IMR-90 (cell line): ENCODE measurements at regions not wholly inside any gene's neighbourhood (a gene's known extent, or its start where the extent isn't known, plus 50 kb on each side); places are given as distances from the start of the nearest gene placed in this dataset.

Experiments used
- ATAC-seq: fragments of 200-7000 bp; cut with Tn5 transposase; 2 replicates; pipeline ENCODE4 v1.9.1; 2020; ENCODE audit warnings: low read depth, mild to moderate bottlenecking, moderate library complexity
- BruUV-seq: library from RNA; stranded (reverse); fragments of 400-500 nt; replicated peaks from 2 replicates; lab custom pipeline; 2021; lab: Mats Ljungman, UMichigan
- CTCF ChIA-PET: fragments of 300-600 bp; formaldehyde crosslinking; extraction: SDS; loops from one replicate; lab custom pipeline; 2021; ENCODE audit warnings: antibody characterized with exemption; lab: Yijun Ruan, JAX
- POLR2A ChIA-PET: fragments of 300-600 bp; sonication (Branson Sonifier 250); formaldehyde crosslinking; loops from one replicate; lab custom pipeline; 2022; ENCODE audit warnings: antibody characterized with exemption; ENCODE audit not compliant: unreplicated experiment; lab: Charles Lee
- DNase-seq: peaks from one replicate; pipeline ENCODE4 v3.0.0; 2013
- H2AFZ ChIP-seq: replicated peaks from 2 replicates; pipeline ENCODE3; 2013; ENCODE audit warnings: low read length, mild to moderate bottlenecking; ENCODE audit not compliant: poor library complexity
- H2AK5ac ChIP-seq: 2 replicates; pipeline ENCODE4 v1.6.1; 2013; ENCODE audit warnings: low read depth, low read length, inconsistent platforms
- H2AK9ac ChIP-seq: replicated peaks from 2 replicates; pipeline ENCODE3; 2013; ENCODE audit warnings: mild to moderate bottlenecking, low read depth, low read length, moderate library complexity; ENCODE audit not compliant: poor library complexity
- H2BK120ac ChIP-seq: 2 replicates; pipeline ENCODE4 v1.6.1; 2013; ENCODE audit warnings: low read depth, low read length, inconsistent platforms
- H2BK15ac ChIP-seq: 3 replicates; pipeline ENCODE4 v1.6.1; 2013; ENCODE audit warnings: low read depth, low read length, inconsistent platforms
- H2BK20ac ChIP-seq: 2 replicates; pipeline ENCODE4 v1.6.1; 2013; ENCODE audit warnings: low read depth, mild to moderate bottlenecking, inconsistent platforms, low read length, moderate library complexity
- H2BK5ac ChIP-seq: 2 replicates; pipeline ENCODE4 v1.6.1; 2013; ENCODE audit warnings: mild to moderate bottlenecking, low read depth, low read length, inconsistent platforms; ENCODE audit not compliant: poor library complexity, severe bottlenecking
- H3K14ac ChIP-seq: replicated peaks from 2 replicates; pipeline ENCODE4 v1.6.1; 2013; ENCODE audit warnings: low read depth, low read length, inconsistent platforms
- H3K18ac ChIP-seq: 2 replicates; pipeline ENCODE4 v1.6.1; 2013; ENCODE audit warnings: low read depth, low read length, control low read depth
- H3K23ac ChIP-seq: 2 replicates; pipeline ENCODE4 v1.6.1; 2013; ENCODE audit warnings: low read depth, low read length, inconsistent platforms
- H3K27ac ChIP-seq: 2 replicates; pipeline ENCODE4 v1.5.1; 2013; ENCODE audit warnings: mild to moderate bottlenecking, control low read depth, low read length; ENCODE audit not compliant: insufficient read depth
- H3K27me3 ChIP-seq: 2 replicates; pipeline ENCODE4 v1.6.1; 2013; ENCODE audit warnings: low read length; ENCODE audit not compliant: control insufficient read depth, insufficient read depth
- H3K36me3 ChIP-seq: 2 replicates; pipeline ENCODE4 v1.6.1; 2013; ENCODE audit warnings: low read length, mixed read lengths; ENCODE audit not compliant: control insufficient read depth, insufficient read depth
- H3K4ac ChIP-seq: 2 replicates; pipeline ENCODE4 v1.6.1; 2013; ENCODE audit warnings: low read depth, low read length, inconsistent platforms
- H3K4me1 ChIP-seq: 2 replicates; pipeline ENCODE4 v1.6.1; 2013; ENCODE audit warnings: low read length, mixed read lengths; ENCODE audit not compliant: control insufficient read depth, insufficient read depth
- H3K4me2 ChIP-seq: 2 replicates; pipeline ENCODE4 v1.6.1; 2013; ENCODE audit warnings: low read depth, mild to moderate bottlenecking, control low read depth, low read length, moderate library complexity
- H3K4me3 ChIP-seq: 2 replicates; pipeline ENCODE4 v1.5.1; 2013; ENCODE audit warnings: low read depth, mild to moderate bottlenecking, control low read depth, low read length, moderate library complexity; ENCODE audit not compliant: insufficient read depth
- H3K56ac ChIP-seq: 2 replicates; pipeline ENCODE4 v1.6.1; 2013; ENCODE audit warnings: low read length, inconsistent platforms; ENCODE audit not compliant: insufficient read depth; ENCODE audit errors: extremely low read depth
- H3K79me1 ChIP-seq, 2 experiments: 2 replicates each; pipeline ENCODE4 v1.6.1; 2013; ENCODE audit warnings: low read length in 2 of 2, inconsistent platforms in 1 of 2, low read depth in 1 of 2
- H3K9ac ChIP-seq: 2 replicates; pipeline ENCODE4 v1.6.1; 2013; ENCODE audit warnings: low read depth, low read length, control low read depth
- H3K9me1 ChIP-seq: 2 replicates; pipeline ENCODE4 v1.6.1; 2013; ENCODE audit warnings: low read length, inconsistent platforms; ENCODE audit not compliant: insufficient read depth
- H3K9me3 ChIP-seq: 2 replicates; pipeline ENCODE4 v1.6.1; 2013; ENCODE audit warnings: low read length; ENCODE audit not compliant: control insufficient read depth, insufficient read depth
- H4K20me1 ChIP-seq: 2 replicates; pipeline ENCODE4 v1.6.1; 2013; ENCODE audit warnings: low read length, inconsistent platforms; ENCODE audit not compliant: insufficient read depth
- H4K5ac ChIP-seq: 2 replicates; pipeline ENCODE4 v1.6.1; 2013; ENCODE audit warnings: mild to moderate bottlenecking, low read depth, low read length, control low read depth
- H4K8ac ChIP-seq, 2 experiments: 2 replicates each; pipeline ENCODE4 v1.6.1; 2013; ENCODE audit warnings: low read depth in 2 of 2, low read length in 2 of 2, control low read depth in 1 of 2, inconsistent platforms in 1 of 2
- H4K91ac ChIP-seq: 2 replicates; pipeline ENCODE4 v1.6.1; 2013; ENCODE audit warnings: low read depth, low read length, inconsistent platforms; ENCODE audit not compliant: insufficient read depth
- POLR2A ChIP-seq: IDR thresholded peaks from 2 replicates; pipeline ENCODE4 v1.6.1; 2012; ENCODE audit warnings: mild to moderate bottlenecking, low read depth, low read length
- USF2 ChIP-seq: fragments of 150-350 bp; IDR thresholded peaks from 2 replicates; pipeline ENCODE4 v1.6.1; 2017; ENCODE audit warnings: mild to moderate bottlenecking, antibody characterized with exemption, low read length, low read depth
- WGBS, 2 experiments: methylation state at CpG; one replicate each; pipeline versions ENCODE4 v1.1.5 to v1.1.7; 2013; ENCODE audit warnings: missing lambda C conversion rate in 2 of 2; ENCODE audit not compliant: insufficient read length in 1 of 2; ENCODE audit errors: extremely low coverage in 2 of 2; 5-methylcytosine and 5-hydroxymethylcytosine counted together
- dilution Hi-C: fragments of 300-500 bp; cut with HindIII; formaldehyde crosslinking; loops from one replicate; pipeline ENCODE4 v1.14.3; 2018; ENCODE audit warnings: low sequenced_read_pairs; ENCODE audit not compliant: unreplicated experiment
- in situ Hi-C: fragments of 300-500 bp; cut with MboI; formaldehyde crosslinking; loops from 3 replicates; pipeline ENCODE4 v1.14.3; 2019; ENCODE audit warnings: low sequenced_read_pairs, inconsistent platforms, mixed read lengths
- intact Hi-C: fragments of 100-400 bp; cut with micrococcal nuclease; formaldehyde crosslinking; loops from 2 replicates; pipeline ENCODE4 v1.10.0; 2022

GRCh38 chr2:183807870-183808269 lies 683.6 kb downstream of the NUP35 start:
- POLR2A ChIA-PET: no interaction called here
- H4K91ac ChIP-seq: no peak overlapping the region
- H4K8ac ChIP-seq: no peak overlapping the region
- no peak overlapping the region for H3K4me2 ChIP-seq
- H3K4me3 ChIP-seq: no peak overlapping the region
- H3K9me1 ChIP-seq: no peaks in the 10 kb centered on the region
- H3K23ac ChIP-seq: no peak overlapping the region
- H3K79me1 ChIP-seq: no peaks in the 10 kb centered on the region
- intact Hi-C loops (no loop called here), dilution Hi-C loops (no loop called here), in situ Hi-C loops (no loop called here)
- H3K9me3 ChIP-seq: peaks cover 13% of the 10 kb centered on the region
- H3K27ac ChIP-seq: no peak overlapping the region
- no peak overlapping the region for H3K4ac ChIP-seq
- H2AFZ ChIP-seq: no peak overlapping the region
- H2BK120ac ChIP-seq: no peak overlapping the region
- H3K36me3 ChIP-seq: no peaks in the 10 kb centered on the region
- no peak overlapping the region for H3K18ac ChIP-seq
- H4K20me1 ChIP-seq: no peaks in the 10 kb centered on the region
- DNase-seq: no peak
- no peaks in the 10 kb centered on the region for H3K4me1 ChIP-seq
- no peak for ATAC-seq
- no peak overlapping the region for H2AK5ac ChIP-seq
- BruUV-seq: no TSS peak
- H3K9ac ChIP-seq: no peak overlapping the region
- no peak overlapping the region for H2AK9ac ChIP-seq
- TF ChIP-seq POLR2A (no peak), USF2 (no peak)
- no peak overlapping the region for H2BK15ac ChIP-seq
- H4K5ac ChIP-seq: no peak overlapping the region
- no peak overlapping the region for H2BK20ac ChIP-seq
- no CpG with 5 or more reads among the region's 3 CpGs for WGBS, 2 experiments
- H3K56ac ChIP-seq: no peak overlapping the region
- no peaks in the 10 kb centered on the region for H3K27me3 ChIP-seq
- H2BK5ac ChIP-seq: no peak overlapping the region
- CTCF ChIA-PET: interaction anchor here (0.6 kb wide), 1 partner anchor 706 kb away, joined by 3 read pairs; no protein-coding TSS in a partner anchor
- no peak overlapping the region for H3K14ac ChIP-seq
